Type B pancreatic cell (in vitro differentiated cells): ENCODE measurements at regions not wholly inside any gene's neighbourhood (a gene's known extent, or its start where the extent isn't known, plus 50 kb on each side); places are given as distances from the start of the nearest gene placed in this dataset.

Experiments used
- DNase-seq: peaks from one replicate; pipeline ENCODE4 v3.0.0; 2021; ENCODE audit warnings: mixed read lengths; ENCODE audit not compliant: unreplicated experiment; ENCODE audit errors: extremely low spot score
- H3K27ac Mint-ChIP-seq: 2 replicates; pipeline ENCODE4 v1.8.0; 2021; ENCODE audit warnings: mild to moderate bottlenecking, mixed read lengths
- H3K27me3 Mint-ChIP-seq: 2 replicates; pipeline ENCODE4 v1.8.0; 2021; ENCODE audit warnings: mixed read lengths
- H3K36me3 Mint-ChIP-seq: 2 replicates; pipeline ENCODE4 v1.8.0; 2021; ENCODE audit warnings: mixed read lengths
- H3K4me1 Mint-ChIP-seq: one replicate; pipeline ENCODE4 v1.8.0; 2021; ENCODE audit warnings: mixed read lengths; ENCODE audit not compliant: unreplicated experiment
- H3K4me3 Mint-ChIP-seq: 2 replicates; pipeline ENCODE4 v1.8.0; 2021; ENCODE audit warnings: mild to moderate bottlenecking, mixed read lengths
- H3K9me3 Mint-ChIP-seq: 2 replicates; pipeline ENCODE4 v1.8.0; 2021; ENCODE audit warnings: mixed read lengths
- CTCF ChIP-seq: fragments of 200-600 bp; sonication (generic); conservative IDR thresholded peaks from 2 replicates; pipeline ENCODE4 v1.5.0; 2021; ENCODE audit warnings: antibody characterized with exemption, mild to moderate bottlenecking

- Mint-ChIP-seq H3K4me3 (no peak overlapping the region), H3K27me3 (no peaks in the 10 kb centered on the region), H3K27ac (no peak overlapping the region), H3K9me3 (peaks cover 5% of the 10 kb centered on the region), H3K4me1 (no peaks in the 10 kb centered on the region), H3K36me3 (no peaks in the 10 kb centered on the region)
- TF ChIP-seq CTCF = no peak
- no peak for DNase-seq
Observed at GRCh38 chr13:82797876-82798275, 1084.4 kb downstream of the SLITRK1 start.

GRCh38 chr13:82791035-82791434 lies 1091.2 kb downstream of the SLITRK1 start:
- H3K9me3 Mint-ChIP-seq = no peaks in the 10 kb centered on the region
- no peaks in the 10 kb centered on the region for H3K27me3 Mint-ChIP-seq
- no peaks in the 10 kb centered on the region for H3K4me1 Mint-ChIP-seq
- H3K36me3 Mint-ChIP-seq = no peaks in the 10 kb centered on the region
- no peak overlapping the region for H3K4me3 Mint-ChIP-seq
- no peak overlapping the region for H3K27ac Mint-ChIP-seq
- TF ChIP-seq CTCF = no peak
- DNase-seq = no peak

GRCh38 chr13:82772816-82773215 lies 1109.5 kb downstream of the SLITRK1 start:
- Mint-ChIP-seq H3K4me3 (no peak overlapping the region), H3K27me3 (no peaks in the 10 kb centered on the region), H3K36me3 (no peaks in the 10 kb centered on the region), H3K4me1 (peaks cover 6% of the 10 kb centered on the region), H3K9me3 (peaks cover 5% of the 10 kb centered on the region), H3K27ac (no peak overlapping the region)
- DNase-seq = no peak
- no peak for TF ChIP-seq CTCF

- H3K4me1 Mint-ChIP-seq = no peaks in the 10 kb centered on the region
- DNase-seq = no peak
- H3K4me3 Mint-ChIP-seq = no peak overlapping the region
- H3K27me3 Mint-ChIP-seq = no peaks in the 10 kb centered on the region
- TF ChIP-seq CTCF = no peak
- peaks cover 10% of the 10 kb centered on the region for H3K9me3 Mint-ChIP-seq
- no peak overlapping the region for H3K27ac Mint-ChIP-seq
- no peaks in the 10 kb centered on the region for H3K36me3 Mint-ChIP-seq
Observed at GRCh38 chr13:82766732-82767321, 1115.4 kb downstream of the SLITRK1 start.

- Mint-ChIP-seq H3K27ac (no peak overlapping the region), H3K9me3 (no peaks in the 10 kb centered on the region), H3K4me1 (no peaks in the 10 kb centered on the region), H3K4me3 (no peak overlapping the region), H3K27me3 (no peaks in the 10 kb centered on the region), H3K36me3 (no peaks in the 10 kb centered on the region)
- no peak for DNase-seq
- peak; percentile 56 for TF ChIP-seq CTCF
Observed at GRCh38 chr13:82758044-82758443, 1124.2 kb downstream of the SLITRK1 start.

GRCh38 chr13:82751206-82751605 lies 1131.1 kb downstream of the SLITRK1 start:
- no peak for DNase-seq
- no peaks in the 10 kb centered on the region for H3K36me3 Mint-ChIP-seq
- H3K27me3 Mint-ChIP-seq = no peaks in the 10 kb centered on the region
- H3K27ac Mint-ChIP-seq = no peak overlapping the region
- no peak overlapping the region for H3K4me3 Mint-ChIP-seq
- TF ChIP-seq CTCF = no peak
- no peaks in the 10 kb centered on the region for H3K9me3 Mint-ChIP-seq
- H3K4me1 Mint-ChIP-seq = no peaks in the 10 kb centered on the region
